HL-60 (cell line): ENCODE measurements at regions not wholly inside any gene's neighbourhood (a gene's known extent, or its start where the extent isn't known, plus 50 kb on each side); places are given as distances from the start of the nearest gene placed in this dataset.

ENCODE experiments used
- CTCF ChIP-seq: IDR thresholded peaks from one replicate; pipeline ENCODE4 v1.5.1; 2011; ENCODE audit warnings: low read length, control low read depth, inconsistent platforms; ENCODE audit not compliant: insufficient read depth
- POLR2AphosphoS5 ChIP-seq: IDR thresholded peaks from 2 replicates; pipeline ENCODE4 v1.6.1; 2012; ENCODE audit warnings: low read depth
- TF ChIP-seq, protein P1 (sequence below): IDR thresholded peaks from 2 replicates; pipeline ENCODE4 v1.6.1; 2012; ENCODE audit warnings: low read depth; ENCODE audit not compliant: insufficient replicate concordance

DNA sequence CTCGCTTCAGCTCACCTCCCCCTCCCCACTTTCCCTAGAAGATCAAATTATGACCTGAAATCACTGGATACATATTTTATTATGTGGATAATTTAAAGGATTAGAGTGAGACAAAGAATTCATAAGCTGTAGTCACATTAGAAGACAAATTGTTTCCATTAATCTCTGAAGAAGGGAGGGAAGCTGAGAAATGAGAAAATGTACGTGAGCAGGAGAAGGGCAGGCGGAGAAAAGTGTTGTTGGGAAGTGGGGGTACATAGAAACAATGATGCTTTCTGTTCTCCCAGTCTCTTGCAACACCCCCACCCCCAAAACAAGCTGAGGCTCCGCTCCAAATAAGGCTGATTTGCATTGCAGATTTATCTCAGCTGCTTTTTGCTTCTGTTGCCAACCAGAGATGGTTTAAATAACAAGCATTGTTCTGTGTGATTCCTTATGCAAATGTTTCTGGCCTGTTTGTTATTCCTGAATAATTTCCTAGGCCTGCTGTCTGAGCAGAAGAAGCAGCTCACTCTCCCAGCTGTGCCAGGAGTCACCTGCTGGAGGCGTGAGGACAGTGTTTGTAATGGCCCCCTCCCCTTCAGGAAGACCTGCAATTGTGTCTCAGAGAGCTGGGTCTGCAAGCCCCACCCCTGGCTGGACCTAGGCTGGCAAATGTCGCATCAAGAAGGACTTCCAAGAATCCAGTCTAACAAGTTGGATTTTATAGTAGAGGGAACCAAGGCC lies 121.8 kb upstream of the TNR start:
- TF ChIP-seq CTCF (no peak), POLR2AphosphoS5 (no peak)
- TF ChIP-seq, protein P1, sequence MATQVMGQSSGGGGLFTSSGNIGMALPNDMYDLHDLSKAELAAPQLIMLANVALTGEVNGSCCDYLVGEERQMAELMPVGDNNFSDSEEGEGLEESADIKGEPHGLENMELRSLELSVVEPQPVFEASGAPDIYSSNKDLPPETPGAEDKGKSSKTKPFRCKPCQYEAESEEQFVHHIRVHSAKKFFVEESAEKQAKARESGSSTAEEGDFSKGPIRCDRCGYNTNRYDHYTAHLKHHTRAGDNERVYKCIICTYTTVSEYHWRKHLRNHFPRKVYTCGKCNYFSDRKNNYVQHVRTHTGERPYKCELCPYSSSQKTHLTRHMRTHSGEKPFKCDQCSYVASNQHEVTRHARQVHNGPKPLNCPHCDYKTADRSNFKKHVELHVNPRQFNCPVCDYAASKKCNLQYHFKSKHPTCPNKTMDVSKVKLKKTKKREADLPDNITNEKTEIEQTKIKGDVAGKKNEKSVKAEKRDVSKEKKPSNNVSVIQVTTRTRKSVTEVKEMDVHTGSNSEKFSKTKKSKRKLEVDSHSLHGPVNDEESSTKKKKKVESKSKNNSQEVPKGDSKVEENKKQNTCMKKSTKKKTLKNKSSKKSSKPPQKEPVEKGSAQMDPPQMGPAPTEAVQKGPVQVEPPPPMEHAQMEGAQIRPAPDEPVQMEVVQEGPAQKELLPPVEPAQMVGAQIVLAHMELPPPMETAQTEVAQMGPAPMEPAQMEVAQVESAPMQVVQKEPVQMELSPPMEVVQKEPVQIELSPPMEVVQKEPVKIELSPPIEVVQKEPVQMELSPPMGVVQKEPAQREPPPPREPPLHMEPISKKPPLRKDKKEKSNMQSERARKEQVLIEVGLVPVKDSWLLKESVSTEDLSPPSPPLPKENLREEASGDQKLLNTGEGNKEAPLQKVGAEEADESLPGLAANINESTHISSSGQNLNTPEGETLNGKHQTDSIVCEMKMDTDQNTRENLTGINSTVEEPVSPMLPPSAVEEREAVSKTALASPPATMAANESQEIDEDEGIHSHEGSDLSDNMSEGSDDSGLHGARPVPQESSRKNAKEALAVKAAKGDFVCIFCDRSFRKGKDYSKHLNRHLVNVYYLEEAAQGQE: no peak
